ENCODE measurements at regions not wholly inside any gene's neighbourhood (a gene's known extent, or its start where the extent isn't known, plus 50 kb on each side); places are given as distances from the start of the nearest gene placed in this dataset.
A peak's percentile ranks its signal among the peaks of the same experiment; 100 is the strongest.
"Not testable (repeated sequence)": the region's sequence is repeated elsewhere in the genome, so short reads cannot be mapped to it uniquely, and the experiment has no call there.

GRCh38 chr13:47696674-47697073 lies 304.4 kb downstream of the SUCLA2 start:
- no peak for DNase-seq

GRCh38 chr13:47687577-47687976 lies 313.5 kb downstream of the SUCLA2 start:
- DNase-seq, result no peak

GRCh38 chr13:47685156-47685555 lies 315.9 kb downstream of the SUCLA2 start:
- not testable (repeated sequence) for DNase-seq

GRCh38 chr13:47680748-47681147 lies 320.3 kb downstream of the SUCLA2 start:
- DNase-seq, result no peak

- no peak for DNase-seq
Measured at GRCh38 chr13:47679401-47679800, 321.7 kb downstream of the SUCLA2 start.

- no peak for DNase-seq
Measured at GRCh38 chr13:47678201-47678968, 322.7 kb downstream of the SUCLA2 start.

- no peak for DNase-seq
Measured at GRCh38 chr13:47675871-47676270, 325.2 kb downstream of the SUCLA2 start.

GRCh38 chr13:47673009-47673850 lies 327.8 kb downstream of the SUCLA2 start:
- DNase-seq, result peak; percentile 57 to 73

GRCh38 chr13:47672245-47673008 lies 328.6 kb downstream of the SUCLA2 start:
- peak; percentile 61 to 81 for DNase-seq

- DNase-seq, result no peak
Measured at GRCh38 chr13:47671776-47672175, 329.3 kb downstream of the SUCLA2 start.

GRCh38 chr13:47665043-47665442 lies 336.0 kb downstream of the SUCLA2 start:
- DNase-seq, result no peak

- DNase-seq, result no peak
Measured at GRCh38 chr13:47661076-47661475, 340.0 kb downstream of the SUCLA2 start.

- no peak for DNase-seq
Measured at GRCh38 chr13:47656651-47657050, 344.4 kb downstream of the SUCLA2 start.

GRCh38 chr13:47650209-47650608 lies 350.9 kb downstream of the SUCLA2 start:
- no peak for DNase-seq

GRCh38 chr13:47647001-47647400 lies 354.1 kb downstream of the SUCLA2 start:
- no peak for DNase-seq

- no peak for DNase-seq
Measured at GRCh38 chr13:47646298-47646697, 354.8 kb downstream of the SUCLA2 start.

- DNase-seq, result no peak
Measured at GRCh38 chr13:47639738-47640447, 361.2 kb downstream of the SUCLA2 start.

GRCh38 chr13:47638627-47639026 lies 362.4 kb downstream of the SUCLA2 start:
- DNase-seq, result no peak

GRCh38 chr13:47632311-47632710 lies 368.8 kb downstream of the SUCLA2 start:
- no peak for DNase-seq

- no peak for DNase-seq
Measured at GRCh38 chr13:47628666-47629065, 372.4 kb downstream of the SUCLA2 start.

- DNase-seq, result no peak
Measured at GRCh38 chr13:47623862-47624261, 377.2 kb downstream of the SUCLA2 start.

GRCh38 chr13:47621931-47622330 lies 379.1 kb downstream of the SUCLA2 start:
- DNase-seq, result no peak
